ENCODE measurements at regions not wholly inside any gene's neighbourhood (a gene's known extent, or its start where the extent isn't known, plus 50 kb on each side); places are given as distances from the start of the nearest gene placed in this dataset.
A peak's percentile ranks its signal among the peaks of the same experiment; 100 is the strongest.

- Histone ChIP-seq H3K9me3 (no peaks in the 10 kb centered on the region), H3K36me3 (no peaks in the 10 kb centered on the region), H3K4me3 (no peak overlapping the region), H3K27ac (no peak overlapping the region), H3K27me3 (no peaks in the 10 kb centered on the region), H3K4me1 (no peaks in the 10 kb centered on the region)
- in situ Hi-C loops (cut with MboI; ENCODE audit: low sequenced_read_pairs in 4 of 4) = no loop called here
- TF ChIP-seq, protein P1, sequence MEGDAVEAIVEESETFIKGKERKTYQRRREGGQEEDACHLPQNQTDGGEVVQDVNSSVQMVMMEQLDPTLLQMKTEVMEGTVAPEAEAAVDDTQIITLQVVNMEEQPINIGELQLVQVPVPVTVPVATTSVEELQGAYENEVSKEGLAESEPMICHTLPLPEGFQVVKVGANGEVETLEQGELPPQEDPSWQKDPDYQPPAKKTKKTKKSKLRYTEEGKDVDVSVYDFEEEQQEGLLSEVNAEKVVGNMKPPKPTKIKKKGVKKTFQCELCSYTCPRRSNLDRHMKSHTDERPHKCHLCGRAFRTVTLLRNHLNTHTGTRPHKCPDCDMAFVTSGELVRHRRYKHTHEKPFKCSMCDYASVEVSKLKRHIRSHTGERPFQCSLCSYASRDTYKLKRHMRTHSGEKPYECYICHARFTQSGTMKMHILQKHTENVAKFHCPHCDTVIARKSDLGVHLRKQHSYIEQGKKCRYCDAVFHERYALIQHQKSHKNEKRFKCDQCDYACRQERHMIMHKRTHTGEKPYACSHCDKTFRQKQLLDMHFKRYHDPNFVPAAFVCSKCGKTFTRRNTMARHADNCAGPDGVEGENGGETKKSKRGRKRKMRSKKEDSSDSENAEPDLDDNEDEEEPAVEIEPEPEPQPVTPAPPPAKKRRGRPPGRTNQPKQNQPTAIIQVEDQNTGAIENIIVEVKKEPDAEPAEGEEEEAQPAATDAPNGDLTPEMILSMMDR (IDR thresholded peaks at IDR 0.05 in 4 of 5, conservative IDR thresholded peaks at IDR 0.05 in 1 of 5) = no peak
- TF ChIP-seq POLR2A (IDR thresholded peaks at IDR 0.05) = no peak
- DNase-seq (no peak), ATAC-seq (no peak)
- intact Hi-C loops (cut with DNase I; ENCODE audit: low total_unique reads) = no loop called here
Measured at GRCh38 chr1:81312272-81312754, 488.4 kb upstream of the ADGRL2 start.

- in situ Hi-C loops (cut with MboI; ENCODE audit: low sequenced_read_pairs in 4 of 4) = no loop called here
- intact Hi-C loops (cut with DNase I; ENCODE audit: low total_unique reads) = no loop called here
Measured at GRCh38 chr1:81310250-81310649, 490.5 kb upstream of the ADGRL2 start.

GRCh38 chr1:81308191-81308590, 492.5 kb upstream of the ADGRL2 start:
- Histone ChIP-seq H3K9me3 (no peaks in the 10 kb centered on the region), H3K36me3 (no peaks in the 10 kb centered on the region), H3K27me3 (no peaks in the 10 kb centered on the region), H3K4me1 (no peaks in the 10 kb centered on the region), H3K4me3 (no peak overlapping the region), H3K27ac (no peak overlapping the region)
- ATAC-seq = no peak
- in situ Hi-C loops (cut with MboI; ENCODE audit: low sequenced_read_pairs in 4 of 4) = no loop called here
- intact Hi-C loops (cut with DNase I; ENCODE audit: low total_unique reads) = no loop called here
- DNase-seq = no peak
- TF ChIP-seq, protein P1 (IDR thresholded peaks at IDR 0.05 in 4 of 5, conservative IDR thresholded peaks at IDR 0.05 in 1 of 5) = no peak
- TF ChIP-seq POLR2A (IDR thresholded peaks at IDR 0.05) = no peak

More at GRCh38 chr1:81310250-81310649, 490.5 kb upstream of the ADGRL2 start:
- no peak for ATAC-seq
- Histone ChIP-seq H3K27ac (no peak overlapping the region), H3K4me3 (no peak overlapping the region), H3K9me3 (no peaks in the 10 kb centered on the region), H3K27me3 (no peaks in the 10 kb centered on the region), H3K4me1 (no peaks in the 10 kb centered on the region), H3K36me3 (no peaks in the 10 kb centered on the region)
- DNase-seq = no peak
- TF ChIP-seq, protein P1 (IDR thresholded peaks at IDR 0.05 in 4 of 5, conservative IDR thresholded peaks at IDR 0.05 in 1 of 5) = no peak
- no peak for TF ChIP-seq POLR2A (IDR thresholded peaks at IDR 0.05)

DNA sequence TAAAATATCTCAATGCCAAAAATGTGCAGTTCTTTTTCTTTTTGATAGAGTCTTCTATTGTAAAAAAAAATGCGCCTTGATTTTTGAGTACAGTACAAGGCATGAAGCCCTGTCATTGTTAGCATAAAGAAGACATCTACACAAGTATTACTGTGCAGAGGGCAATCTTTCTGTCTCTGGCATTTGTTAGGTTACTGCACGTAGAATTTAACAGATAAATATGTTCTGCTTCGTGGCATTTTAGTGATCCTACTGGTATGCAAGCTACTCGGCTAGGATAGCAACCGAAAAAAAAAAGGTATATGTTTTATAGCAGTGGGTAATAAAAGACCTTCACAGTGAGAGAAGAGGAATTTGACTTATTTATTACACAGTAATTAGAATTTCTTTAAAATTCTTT, 492.9 kb upstream of the ADGRL2 start:
- DNase-seq = no peak
- H3K4me3 ChIP-seq = no peak overlapping the region
- intact Hi-C loops (cut with DNase I; ENCODE audit: low total_unique reads) = no loop called here
- no peaks in the 10 kb centered on the region for H3K36me3 ChIP-seq
- H3K27me3 ChIP-seq = no peaks in the 10 kb centered on the region
- TF ChIP-seq POLR2A (IDR thresholded peaks at IDR 0.05) = no peak
- TF ChIP-seq, protein P1 (IDR thresholded peaks at IDR 0.05 in 4 of 5, conservative IDR thresholded peaks at IDR 0.05 in 1 of 5) = no peak
- in situ Hi-C loops (cut with MboI; ENCODE audit: low sequenced_read_pairs in 4 of 4) = no loop called here
- no peak for ATAC-seq
- H3K4me1 ChIP-seq = no peaks in the 10 kb centered on the region
- no peak overlapping the region for H3K27ac ChIP-seq
- no peaks in the 10 kb centered on the region for H3K9me3 ChIP-seq

- Histone ChIP-seq H3K27ac (no peak overlapping the region), H3K27me3 (no peaks in the 10 kb centered on the region), H3K4me1 (no peaks in the 10 kb centered on the region), H3K4me3 (peak overlapping the region; percentile 46 to 66 (median 48)), H3K9me3 (no peaks in the 10 kb centered on the region), H3K36me3 (no peaks in the 10 kb centered on the region)
- intact Hi-C loops (cut with DNase I; ENCODE audit: low total_unique reads) = no loop called here
- TF ChIP-seq POLR2A (IDR thresholded peaks at IDR 0.05) = no peak
- TF ChIP-seq, protein P1 (IDR thresholded peaks at IDR 0.05 in 4 of 5, conservative IDR thresholded peaks at IDR 0.05 in 1 of 5) = peak in 1 of 5 experiments; percentile 22
- in situ Hi-C loops (cut with MboI; ENCODE audit: low sequenced_read_pairs in 4 of 4) = no loop called here
- ATAC-seq = peak in 1 of 2 donors; percentile 58
- no peak for DNase-seq
Measured at GRCh38 chr1:81305997-81306452, 494.7 kb upstream of the ADGRL2 start.
